Hepatocyte (in vitro differentiated cells): ENCODE measurements at regions not wholly inside any gene's neighbourhood (a gene's known extent, or its start where the extent isn't known, plus 50 kb on each side); places are given as distances from the start of the nearest gene placed in this dataset.

Experiments used
- EZH2 ChIP-seq: fragments of 200-600 bp; sonication (generic); IDR thresholded peaks from 2 replicates; pipeline ENCODE4 v1.6.1; 2016; ENCODE audit warnings: antibody characterized with exemption, mild to moderate bottlenecking, borderline replicate concordance
- TF ChIP-seq, protein P1 (sequence below): fragments of 200-600 bp; sonication (generic); IDR thresholded peaks from 2 replicates; pipeline ENCODE4 v1.5.1; 2016; ENCODE audit warnings: antibody characterized with exemption, mild to moderate bottlenecking; ENCODE audit not compliant: poor library complexity

DNA sequence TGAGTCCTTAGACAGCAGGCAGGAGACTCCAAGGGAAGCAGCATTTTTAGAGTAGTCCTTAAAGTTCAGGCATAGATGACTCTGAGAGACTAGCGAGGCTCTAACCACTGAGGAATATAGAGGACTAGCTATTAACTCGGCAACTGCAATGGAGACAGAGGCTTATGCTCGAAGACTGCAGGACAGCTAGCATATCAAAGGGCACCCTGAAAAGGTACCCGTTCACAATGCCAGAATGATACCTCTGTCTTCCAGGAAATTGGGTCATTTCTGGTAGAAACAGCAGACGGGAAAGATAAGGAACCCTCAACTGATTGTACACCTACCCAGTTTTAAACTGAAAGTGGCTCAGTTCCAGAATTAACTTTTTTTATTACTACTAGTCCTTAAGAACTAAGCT, 1204.0 kb upstream of the ZEB2 start:
- TF ChIP-seq, protein P1, sequence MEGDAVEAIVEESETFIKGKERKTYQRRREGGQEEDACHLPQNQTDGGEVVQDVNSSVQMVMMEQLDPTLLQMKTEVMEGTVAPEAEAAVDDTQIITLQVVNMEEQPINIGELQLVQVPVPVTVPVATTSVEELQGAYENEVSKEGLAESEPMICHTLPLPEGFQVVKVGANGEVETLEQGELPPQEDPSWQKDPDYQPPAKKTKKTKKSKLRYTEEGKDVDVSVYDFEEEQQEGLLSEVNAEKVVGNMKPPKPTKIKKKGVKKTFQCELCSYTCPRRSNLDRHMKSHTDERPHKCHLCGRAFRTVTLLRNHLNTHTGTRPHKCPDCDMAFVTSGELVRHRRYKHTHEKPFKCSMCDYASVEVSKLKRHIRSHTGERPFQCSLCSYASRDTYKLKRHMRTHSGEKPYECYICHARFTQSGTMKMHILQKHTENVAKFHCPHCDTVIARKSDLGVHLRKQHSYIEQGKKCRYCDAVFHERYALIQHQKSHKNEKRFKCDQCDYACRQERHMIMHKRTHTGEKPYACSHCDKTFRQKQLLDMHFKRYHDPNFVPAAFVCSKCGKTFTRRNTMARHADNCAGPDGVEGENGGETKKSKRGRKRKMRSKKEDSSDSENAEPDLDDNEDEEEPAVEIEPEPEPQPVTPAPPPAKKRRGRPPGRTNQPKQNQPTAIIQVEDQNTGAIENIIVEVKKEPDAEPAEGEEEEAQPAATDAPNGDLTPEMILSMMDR, result no peak
- no peak for TF ChIP-seq EZH2
